ENCODE measurements at regions not wholly inside any gene's neighbourhood (a gene's known extent, or its start where the extent isn't known, plus 50 kb on each side); places are given as distances from the start of the nearest gene placed in this dataset.
"Not testable (repeated sequence)": the region's sequence is repeated elsewhere in the genome, so short reads cannot be mapped to it uniquely, and the experiment has no call there.

DNA sequence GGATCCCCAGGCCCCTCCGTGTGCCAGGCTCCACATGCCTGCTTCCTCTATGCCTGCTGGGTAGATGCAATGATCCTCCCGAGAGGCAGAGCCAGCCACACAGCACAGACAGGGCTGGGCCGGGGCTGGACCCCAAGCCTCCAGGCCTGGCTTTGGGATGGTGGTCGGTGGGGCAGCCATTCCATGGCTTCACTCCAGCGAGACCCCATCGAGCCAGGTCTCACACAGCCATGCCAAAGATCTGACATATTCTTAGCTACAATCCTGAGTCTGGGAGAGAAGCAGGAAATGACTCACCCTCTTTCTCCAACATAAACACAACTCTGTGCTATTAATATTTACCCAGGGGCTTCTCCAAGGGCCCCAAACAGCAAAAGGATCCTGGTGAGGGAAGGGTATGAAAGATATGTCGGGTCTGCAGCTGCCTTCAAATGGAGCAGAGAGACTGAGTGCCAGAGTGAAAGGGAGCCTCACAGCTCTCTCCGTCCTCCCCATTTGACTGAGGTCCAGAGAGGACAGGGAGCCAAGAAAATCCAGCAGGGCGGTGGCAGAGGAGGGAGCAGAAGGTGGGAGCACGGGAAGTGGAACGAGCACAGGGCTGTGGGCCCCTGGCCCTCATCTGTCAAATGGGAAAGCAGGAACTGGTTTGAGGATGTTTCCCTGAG is 639.5 kb downstream of the MATN1 start:
- TF ChIP-seq, protein P1, sequence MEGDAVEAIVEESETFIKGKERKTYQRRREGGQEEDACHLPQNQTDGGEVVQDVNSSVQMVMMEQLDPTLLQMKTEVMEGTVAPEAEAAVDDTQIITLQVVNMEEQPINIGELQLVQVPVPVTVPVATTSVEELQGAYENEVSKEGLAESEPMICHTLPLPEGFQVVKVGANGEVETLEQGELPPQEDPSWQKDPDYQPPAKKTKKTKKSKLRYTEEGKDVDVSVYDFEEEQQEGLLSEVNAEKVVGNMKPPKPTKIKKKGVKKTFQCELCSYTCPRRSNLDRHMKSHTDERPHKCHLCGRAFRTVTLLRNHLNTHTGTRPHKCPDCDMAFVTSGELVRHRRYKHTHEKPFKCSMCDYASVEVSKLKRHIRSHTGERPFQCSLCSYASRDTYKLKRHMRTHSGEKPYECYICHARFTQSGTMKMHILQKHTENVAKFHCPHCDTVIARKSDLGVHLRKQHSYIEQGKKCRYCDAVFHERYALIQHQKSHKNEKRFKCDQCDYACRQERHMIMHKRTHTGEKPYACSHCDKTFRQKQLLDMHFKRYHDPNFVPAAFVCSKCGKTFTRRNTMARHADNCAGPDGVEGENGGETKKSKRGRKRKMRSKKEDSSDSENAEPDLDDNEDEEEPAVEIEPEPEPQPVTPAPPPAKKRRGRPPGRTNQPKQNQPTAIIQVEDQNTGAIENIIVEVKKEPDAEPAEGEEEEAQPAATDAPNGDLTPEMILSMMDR (IDR thresholded peaks at IDR 0.05; ENCODE audit: low read depth, low read length): no peak
- Histone ChIP-seq H3K36me3 (no peaks in the 10 kb centered on the region), H3K9me3 (no peaks in the 10 kb centered on the region), H3K4me1 (0 out of 2 replicates have a peak, but pooled peaks cover 3% of the 10 kb centered on the region), H3K4me3 (ENCODE audit: low read depth, low read length) (no peak overlapping the region), H3K27me3 (no peaks in the 10 kb centered on the region)
- DNase-seq: no peak

DNA sequence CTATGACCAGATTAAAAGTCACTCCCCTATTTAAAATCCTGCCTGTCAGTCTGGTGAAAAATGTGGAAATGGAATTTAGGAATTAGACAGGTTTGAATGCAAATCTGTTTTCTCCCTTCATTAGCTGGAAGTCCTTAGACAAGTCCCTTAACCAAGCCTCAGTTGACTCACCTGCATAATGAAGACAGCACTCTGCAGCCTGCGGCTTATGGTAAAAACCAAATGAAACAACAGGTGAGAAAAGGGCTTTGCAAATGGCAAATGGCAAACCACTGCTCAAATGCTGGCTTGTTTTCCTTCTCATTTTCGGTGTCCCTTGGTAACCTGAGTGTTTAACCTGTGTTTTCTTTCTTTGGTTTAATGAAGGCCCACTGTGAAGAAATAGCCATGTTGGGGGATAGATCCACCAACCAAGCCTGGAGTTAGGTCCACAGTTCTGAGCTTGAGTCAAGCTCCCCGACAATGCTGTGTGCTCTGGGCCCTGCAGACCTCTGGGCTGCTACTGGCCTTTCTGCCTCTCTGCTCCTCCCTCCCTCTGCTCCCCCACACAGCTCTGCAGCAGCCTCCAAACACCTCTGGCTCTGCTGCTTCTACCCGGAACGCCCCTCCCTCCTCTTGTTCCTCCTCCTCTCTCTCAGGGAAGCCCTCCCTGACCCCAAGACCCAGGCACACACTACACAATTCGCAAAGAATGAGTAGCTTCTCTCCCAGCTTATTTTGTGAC is 641.8 kb downstream of the MATN1 start:
- TF ChIP-seq, protein P1 (IDR thresholded peaks at IDR 0.05; ENCODE audit: low read depth, low read length): no peak
- Histone ChIP-seq H3K9me3 (no peaks in the 10 kb centered on the region), H3K4me1 (0 out of 2 replicates have a peak, but pooled peaks cover 3% of the 10 kb centered on the region), H3K27me3 (no peaks in the 10 kb centered on the region), H3K36me3 (no peaks in the 10 kb centered on the region), H3K4me3 (ENCODE audit: low read depth, low read length) (no peak overlapping the region)
- DNase-seq: no peak

DNA sequence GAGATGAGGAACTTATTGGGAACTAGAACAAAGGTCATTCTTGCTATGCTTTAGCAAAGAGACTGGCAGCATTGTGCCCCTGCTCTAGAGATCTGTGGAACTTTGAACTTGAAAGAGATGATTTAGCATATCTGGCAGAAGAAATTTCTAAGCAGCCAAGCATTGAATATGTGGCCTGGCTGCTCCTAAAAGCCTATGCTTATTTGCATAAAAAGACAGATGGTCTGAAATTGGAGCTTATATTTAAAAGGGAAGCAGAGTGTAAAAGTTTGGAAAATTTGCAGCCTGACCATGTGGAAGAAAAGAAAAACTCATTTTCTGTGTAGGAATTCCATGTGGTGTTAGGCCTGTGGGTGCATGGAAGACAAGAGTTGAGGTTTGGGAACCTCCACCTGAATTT is 647.5 kb downstream of the MATN1 start:
- not testable (repeated sequence) for H3K4me1 ChIP-seq; H3K27me3 ChIP-seq; H3K4me3 ChIP-seq (ENCODE audit: low read depth, low read length); H3K36me3 ChIP-seq; H3K9me3 ChIP-seq; DNase-seq

DNA sequence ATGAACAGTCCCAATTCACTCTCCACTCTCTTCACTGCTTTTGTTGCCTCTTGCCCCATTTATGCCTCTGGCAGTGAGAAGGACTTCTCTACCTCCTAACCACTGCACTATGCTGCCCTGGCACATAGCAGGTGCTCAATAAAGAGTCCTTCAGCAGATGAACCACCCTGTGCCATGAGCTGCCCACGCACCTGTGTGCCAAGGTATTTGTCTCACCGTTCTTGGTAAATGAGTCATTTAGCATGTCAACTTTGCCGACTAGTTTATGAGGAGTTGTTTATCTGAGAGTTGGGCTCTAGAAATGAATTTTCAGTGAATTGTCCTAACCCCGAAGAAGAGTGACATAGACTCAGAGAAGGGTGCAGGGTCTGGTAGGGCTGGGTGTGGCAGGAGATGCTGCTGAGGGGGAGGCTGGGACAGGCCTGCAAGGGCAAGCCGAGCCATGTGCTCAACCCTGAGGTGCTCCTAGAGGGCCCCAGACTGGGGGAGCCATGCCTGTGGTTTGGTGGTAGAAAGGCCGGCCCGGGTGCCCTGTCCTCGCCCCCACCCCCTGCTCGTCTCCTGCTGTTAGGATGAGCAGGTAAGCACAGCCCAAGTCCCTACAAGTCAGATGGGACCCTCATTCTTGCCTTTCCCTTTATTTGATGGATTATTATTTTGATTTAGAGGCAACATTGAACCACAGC is 654.5 kb downstream of the MATN1 start:
- H3K36me3 ChIP-seq: no peaks in the 10 kb centered on the region
- H3K4me1 ChIP-seq: no peaks in the 10 kb centered on the region
- no peaks in the 10 kb centered on the region for H3K9me3 ChIP-seq
- H3K4me3 ChIP-seq (ENCODE audit: low read depth, low read length): no peak overlapping the region
- DNase-seq: no peak
- H3K27me3 ChIP-seq: no peaks in the 10 kb centered on the region
- TF ChIP-seq, protein P1 (IDR thresholded peaks at IDR 0.05; ENCODE audit: low read depth, low read length): no peak

DNA sequence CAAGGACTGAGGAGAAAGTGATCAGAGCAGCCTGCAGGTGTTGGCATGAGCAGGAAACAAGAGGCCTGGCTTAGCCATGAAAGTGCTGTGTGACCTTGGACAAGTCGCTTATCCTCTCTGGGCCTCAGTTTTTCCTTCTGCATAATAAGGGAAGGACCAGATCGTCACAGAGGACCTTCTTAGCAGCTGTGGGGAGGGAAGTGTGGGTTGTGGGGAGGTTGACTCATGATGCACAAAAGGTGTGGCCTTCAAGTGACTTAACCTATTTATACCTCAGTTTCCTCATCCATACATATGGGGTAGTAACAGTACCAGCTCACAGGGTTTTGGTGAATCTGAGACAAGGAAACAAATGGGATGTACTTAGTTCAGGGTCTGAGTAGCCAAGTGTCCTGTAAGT is 658.8 kb downstream of the MATN1 start:
- no peaks in the 10 kb centered on the region for H3K27me3 ChIP-seq
- H3K36me3 ChIP-seq: no peaks in the 10 kb centered on the region
- no peak overlapping the region for H3K4me3 ChIP-seq (ENCODE audit: low read depth, low read length)
- no peaks in the 10 kb centered on the region for H3K4me1 ChIP-seq
- DNase-seq: no peak
- TF ChIP-seq, protein P1 (IDR thresholded peaks at IDR 0.05; ENCODE audit: low read depth, low read length): no peak
- H3K9me3 ChIP-seq: no peaks in the 10 kb centered on the region

DNA sequence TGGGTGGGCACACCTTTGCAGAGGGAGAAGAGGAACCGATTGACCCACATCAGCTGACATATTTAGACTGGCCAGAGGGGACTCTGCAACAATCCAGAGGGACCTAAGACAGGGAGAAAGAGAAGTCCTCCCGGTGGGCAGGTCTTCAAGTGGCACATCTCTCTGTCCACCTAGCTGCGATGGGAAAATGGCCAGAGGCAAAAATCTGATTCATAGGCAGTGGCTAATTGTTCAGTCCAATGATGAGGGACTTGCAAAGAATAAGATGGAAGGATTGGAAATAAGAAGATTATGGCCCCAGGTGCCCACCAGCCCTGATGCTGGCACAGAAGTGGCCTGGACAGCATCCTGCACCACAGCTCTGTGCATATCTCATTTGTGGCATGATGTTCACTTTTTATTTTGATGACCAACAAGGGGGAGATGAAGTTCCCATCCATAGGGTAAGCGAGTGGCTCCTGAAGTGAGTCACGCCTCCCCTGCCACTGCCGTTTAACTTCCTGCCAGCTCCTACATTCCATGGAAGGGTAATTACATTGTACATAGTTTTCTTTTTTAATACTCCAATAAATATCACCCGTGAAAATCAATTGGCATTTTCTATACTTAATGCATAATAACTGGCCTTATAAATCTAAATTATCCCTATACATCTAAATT is 659.6 kb downstream of the MATN1 start:
- Histone ChIP-seq H3K27me3 (no peaks in the 10 kb centered on the region), H3K4me1 (no peaks in the 10 kb centered on the region), H3K36me3 (no peaks in the 10 kb centered on the region), H3K4me3 (ENCODE audit: low read depth, low read length) (no peak overlapping the region), H3K9me3 (no peaks in the 10 kb centered on the region)
- TF ChIP-seq, protein P1 (IDR thresholded peaks at IDR 0.05; ENCODE audit: low read depth, low read length): no peak
- no peak for DNase-seq
